IMR-90 (cell line): ENCODE measurements at regions not wholly inside any gene's neighbourhood (a gene's known extent, or its start where the extent isn't known, plus 50 kb on each side); places are given as distances from the start of the nearest gene placed in this dataset.

ENCODE experiments used
- ATAC-seq: fragments of 200-7000 bp; cut with Tn5 transposase; 2 replicates; pipeline ENCODE4 v1.9.1; 2020; ENCODE audit warnings: low read depth, mild to moderate bottlenecking, moderate library complexity
- BruUV-seq: library from RNA; stranded (reverse); fragments of 400-500 nt; replicated peaks from 2 replicates; lab custom pipeline; 2021; lab: Mats Ljungman, UMichigan
- CTCF ChIA-PET: fragments of 300-600 bp; formaldehyde crosslinking; extraction: SDS; loops from one replicate; lab custom pipeline; 2021; ENCODE audit warnings: antibody characterized with exemption; lab: Yijun Ruan, JAX
- POLR2A ChIA-PET: fragments of 300-600 bp; sonication (Branson Sonifier 250); formaldehyde crosslinking; loops from one replicate; lab custom pipeline; 2022; ENCODE audit warnings: antibody characterized with exemption; ENCODE audit not compliant: unreplicated experiment; lab: Charles Lee
- DNase-seq: peaks from one replicate; pipeline ENCODE4 v3.0.0; 2013
- H2AFZ ChIP-seq: replicated peaks from 2 replicates; pipeline ENCODE3; 2013; ENCODE audit warnings: low read length, mild to moderate bottlenecking; ENCODE audit not compliant: poor library complexity
- H2AK5ac ChIP-seq: 2 replicates; pipeline ENCODE4 v1.6.1; 2013; ENCODE audit warnings: low read depth, low read length, inconsistent platforms
- H2AK9ac ChIP-seq: replicated peaks from 2 replicates; pipeline ENCODE3; 2013; ENCODE audit warnings: mild to moderate bottlenecking, low read depth, low read length, moderate library complexity; ENCODE audit not compliant: poor library complexity
- H2BK120ac ChIP-seq: 2 replicates; pipeline ENCODE4 v1.6.1; 2013; ENCODE audit warnings: low read depth, low read length, inconsistent platforms
- H2BK15ac ChIP-seq: 3 replicates; pipeline ENCODE4 v1.6.1; 2013; ENCODE audit warnings: low read depth, low read length, inconsistent platforms
- H2BK20ac ChIP-seq: 2 replicates; pipeline ENCODE4 v1.6.1; 2013; ENCODE audit warnings: low read depth, mild to moderate bottlenecking, inconsistent platforms, low read length, moderate library complexity
- H2BK5ac ChIP-seq: 2 replicates; pipeline ENCODE4 v1.6.1; 2013; ENCODE audit warnings: mild to moderate bottlenecking, low read depth, low read length, inconsistent platforms; ENCODE audit not compliant: poor library complexity, severe bottlenecking
- H3K14ac ChIP-seq: replicated peaks from 2 replicates; pipeline ENCODE4 v1.6.1; 2013; ENCODE audit warnings: low read depth, low read length, inconsistent platforms
- H3K18ac ChIP-seq: 2 replicates; pipeline ENCODE4 v1.6.1; 2013; ENCODE audit warnings: low read depth, low read length, control low read depth
- H3K23ac ChIP-seq: 2 replicates; pipeline ENCODE4 v1.6.1; 2013; ENCODE audit warnings: low read depth, low read length, inconsistent platforms
- H3K27ac ChIP-seq: 2 replicates; pipeline ENCODE4 v1.5.1; 2013; ENCODE audit warnings: mild to moderate bottlenecking, control low read depth, low read length; ENCODE audit not compliant: insufficient read depth
- H3K27me3 ChIP-seq: 2 replicates; pipeline ENCODE4 v1.6.1; 2013; ENCODE audit warnings: low read length; ENCODE audit not compliant: control insufficient read depth, insufficient read depth
- H3K36me3 ChIP-seq: 2 replicates; pipeline ENCODE4 v1.6.1; 2013; ENCODE audit warnings: low read length, mixed read lengths; ENCODE audit not compliant: control insufficient read depth, insufficient read depth
- H3K4ac ChIP-seq: 2 replicates; pipeline ENCODE4 v1.6.1; 2013; ENCODE audit warnings: low read depth, low read length, inconsistent platforms
- H3K4me1 ChIP-seq: 2 replicates; pipeline ENCODE4 v1.6.1; 2013; ENCODE audit warnings: low read length, mixed read lengths; ENCODE audit not compliant: control insufficient read depth, insufficient read depth
- H3K4me2 ChIP-seq: 2 replicates; pipeline ENCODE4 v1.6.1; 2013; ENCODE audit warnings: low read depth, mild to moderate bottlenecking, control low read depth, low read length, moderate library complexity
- H3K4me3 ChIP-seq: 2 replicates; pipeline ENCODE4 v1.5.1; 2013; ENCODE audit warnings: low read depth, mild to moderate bottlenecking, control low read depth, low read length, moderate library complexity; ENCODE audit not compliant: insufficient read depth
- H3K56ac ChIP-seq: 2 replicates; pipeline ENCODE4 v1.6.1; 2013; ENCODE audit warnings: low read length, inconsistent platforms; ENCODE audit not compliant: insufficient read depth; ENCODE audit errors: extremely low read depth
- H3K79me1 ChIP-seq, 2 experiments: 2 replicates each; pipeline ENCODE4 v1.6.1; 2013; ENCODE audit warnings: low read length in 2 of 2, inconsistent platforms in 1 of 2, low read depth in 1 of 2
- H3K9ac ChIP-seq: 2 replicates; pipeline ENCODE4 v1.6.1; 2013; ENCODE audit warnings: low read depth, low read length, control low read depth
- H3K9me1 ChIP-seq: 2 replicates; pipeline ENCODE4 v1.6.1; 2013; ENCODE audit warnings: low read length, inconsistent platforms; ENCODE audit not compliant: insufficient read depth
- H3K9me3 ChIP-seq: 2 replicates; pipeline ENCODE4 v1.6.1; 2013; ENCODE audit warnings: low read length; ENCODE audit not compliant: control insufficient read depth, insufficient read depth
- H4K20me1 ChIP-seq: 2 replicates; pipeline ENCODE4 v1.6.1; 2013; ENCODE audit warnings: low read length, inconsistent platforms; ENCODE audit not compliant: insufficient read depth
- H4K5ac ChIP-seq: 2 replicates; pipeline ENCODE4 v1.6.1; 2013; ENCODE audit warnings: mild to moderate bottlenecking, low read depth, low read length, control low read depth
- H4K8ac ChIP-seq, 2 experiments: 2 replicates each; pipeline ENCODE4 v1.6.1; 2013; ENCODE audit warnings: low read depth in 2 of 2, low read length in 2 of 2, control low read depth in 1 of 2, inconsistent platforms in 1 of 2
- H4K91ac ChIP-seq: 2 replicates; pipeline ENCODE4 v1.6.1; 2013; ENCODE audit warnings: low read depth, low read length, inconsistent platforms; ENCODE audit not compliant: insufficient read depth
- RAD21 ChIP-seq: IDR thresholded peaks from 2 replicates; pipeline ENCODE4 v1.6.1; 2012; ENCODE audit warnings: low read length, improper control_type of control experiment
- RFX5 ChIP-seq: IDR thresholded peaks from 2 replicates; pipeline ENCODE4 v1.8.0; 2012; ENCODE audit warnings: low read depth, mild to moderate bottlenecking, low read length, moderate library complexity
- WGBS, 2 experiments: methylation state at CpG; one replicate each; pipeline versions ENCODE4 v1.1.5 to v1.1.7; 2013; ENCODE audit warnings: missing lambda C conversion rate in 2 of 2; ENCODE audit not compliant: insufficient read length in 1 of 2; ENCODE audit errors: extremely low coverage in 2 of 2; 5-methylcytosine and 5-hydroxymethylcytosine counted together
- dilution Hi-C: fragments of 300-500 bp; cut with HindIII; formaldehyde crosslinking; loops from one replicate; pipeline ENCODE4 v1.14.3; 2018; ENCODE audit warnings: low sequenced_read_pairs; ENCODE audit not compliant: unreplicated experiment
- in situ Hi-C: fragments of 300-500 bp; cut with MboI; formaldehyde crosslinking; loops from 3 replicates; pipeline ENCODE4 v1.14.3; 2019; ENCODE audit warnings: low sequenced_read_pairs, inconsistent platforms, mixed read lengths
- intact Hi-C: fragments of 100-400 bp; cut with micrococcal nuclease; formaldehyde crosslinking; loops from 2 replicates; pipeline ENCODE4 v1.10.0; 2022

DNA sequence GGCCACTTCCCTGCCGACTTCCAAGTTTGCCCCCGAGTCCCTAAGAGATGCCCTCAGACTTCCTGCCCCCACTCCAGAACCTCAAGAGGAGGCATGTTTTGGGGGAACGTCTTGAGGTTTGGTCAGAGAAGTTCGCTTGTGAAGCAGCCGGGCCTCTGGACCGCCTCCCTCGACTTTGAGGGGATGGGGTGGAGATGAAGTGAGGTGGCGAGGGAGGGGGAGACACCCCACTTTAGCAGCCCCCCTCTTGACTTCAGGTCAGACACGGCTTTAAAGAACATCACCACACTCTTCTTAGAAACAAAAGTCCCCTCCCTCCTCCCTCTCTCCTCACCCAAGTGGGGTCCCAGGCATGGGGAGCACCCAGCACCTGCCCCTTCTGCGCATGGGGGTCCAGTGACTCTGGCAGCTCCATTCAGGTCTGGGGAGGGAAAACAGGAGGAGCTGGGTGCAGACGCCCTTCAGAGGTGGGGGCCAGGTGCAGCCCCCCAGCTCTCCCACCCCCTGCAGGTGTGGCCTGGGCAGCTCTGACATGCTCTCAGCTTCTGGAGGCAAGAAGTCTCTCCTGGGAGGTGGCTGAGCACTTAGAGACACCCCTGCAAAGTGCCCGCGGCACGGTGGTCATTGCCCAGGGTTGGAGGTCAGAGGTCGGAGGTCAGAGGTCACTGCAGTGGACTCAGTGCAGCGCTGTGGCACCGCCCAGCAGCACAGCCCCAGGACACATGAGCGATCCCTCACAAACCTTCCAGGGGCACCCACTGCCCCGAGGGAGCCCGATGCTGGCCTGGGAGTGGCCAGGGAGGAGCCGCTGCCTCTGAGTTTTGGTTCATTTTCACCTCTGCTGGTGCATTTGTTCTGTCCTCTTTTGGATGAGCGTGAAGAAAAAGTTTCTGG lies 108.8 kb downstream of the CPZ start (continued):
- TF ChIP-seq RFX5 = no peak

DNA sequence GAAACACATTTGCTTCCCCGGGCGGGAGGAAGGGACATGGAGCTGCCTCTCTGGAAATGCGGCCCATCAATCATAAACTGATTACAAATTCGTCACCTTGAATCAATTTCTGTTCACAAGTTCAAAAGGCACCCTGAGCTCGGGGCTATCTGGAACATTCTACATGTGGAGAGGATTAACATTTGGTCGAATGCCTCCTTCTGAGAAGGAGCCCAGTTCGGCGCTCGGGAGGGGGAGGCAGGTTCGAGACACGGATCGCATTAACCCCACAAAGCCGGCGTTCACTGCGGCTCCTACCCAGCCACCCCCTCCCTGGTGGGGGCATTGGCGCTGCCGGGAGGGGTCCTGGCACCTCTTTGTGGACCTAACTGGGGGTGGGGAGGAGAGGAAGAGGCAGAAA lies 108.0 kb downstream of the CPZ start:
- no peak overlapping the region for H3K4ac ChIP-seq
- H3K36me3 ChIP-seq = no peaks in the 10 kb centered on the region
- H4K5ac ChIP-seq = no peak overlapping the region
- no peak overlapping the region for H2BK20ac ChIP-seq
- BruUV-seq = no TSS peak
- ChIA-PET POLR2A (no interaction called here), CTCF (no interaction called here)
- no peaks in the 10 kb centered on the region for H3K9me1 ChIP-seq
- intact Hi-C loops (no loop called here), in situ Hi-C loops (no loop called here), dilution Hi-C loops (no loop called here)
- no peak overlapping the region for H4K91ac ChIP-seq
- no peak overlapping the region for H3K9ac ChIP-seq
- H3K18ac ChIP-seq = no peak overlapping the region
- no peaks in the 10 kb centered on the region for H3K9me3 ChIP-seq
- DNase-seq (no peak), ATAC-seq (no peak)
- H3K27me3 ChIP-seq = peaks cover 8% of the 10 kb centered on the region
- H3K27ac ChIP-seq = no peak overlapping the region
- H2AK5ac ChIP-seq = no peak overlapping the region
- TF ChIP-seq RAD21 = no peak
- H2BK15ac ChIP-seq = no peak overlapping the region
- H3K4me1 ChIP-seq = no peaks in the 10 kb centered on the region
- H3K79me1 ChIP-seq = no peaks in the 10 kb centered on the region
- no peak overlapping the region for H3K14ac ChIP-seq
- H4K8ac ChIP-seq = no peak overlapping the region
- no peaks in the 10 kb centered on the region for H4K20me1 ChIP-seq
- no peak overlapping the region for H2BK120ac ChIP-seq
- H2AFZ ChIP-seq = no peak overlapping the region
- H2AK9ac ChIP-seq = no peak overlapping the region
- H3K23ac ChIP-seq = no peak overlapping the region
- WGBS, 2 experiments = no CpG with 5 or more reads among the region's 17 CpGs
- no peak overlapping the region for H2BK5ac ChIP-seq
- H3K4me2 ChIP-seq = no peak overlapping the region
- H3K4me3 ChIP-seq = no peak overlapping the region
- H3K56ac ChIP-seq = no peak overlapping the region
